OCI-LY3 (cell line): ENCODE measurements at regions not wholly inside any gene's neighbourhood (a gene's known extent, or its start where the extent isn't known, plus 50 kb on each side); places are given as distances from the start of the nearest gene placed in this dataset.
"Not testable (repeated sequence)": the region's sequence is repeated elsewhere in the genome, so short reads cannot be mapped to it uniquely, and the experiment has no call there.

ENCODE experiments used
- CTCF ChIP-seq: fragments of 200-600, 300-600 bp; sonication (generic); IDR thresholded peaks from 2 replicates; pipeline ENCODE4 v1.5.1; 2014; ENCODE audit warnings: antibody characterized with exemption, low read length, low read depth
- EZH2phosphoT487 ChIP-seq: fragments of 200-600 bp; shearing (Covaris generic); IDR thresholded peaks from 2 replicates; pipeline ENCODE4 v1.6.1; 2018; ENCODE audit warnings: antibody characterized with exemption, mixed run types, low read depth

GRCh38 chr14:56007491-56007890 is 110.7 kb upstream of the PELI2 start:
- TF ChIP-seq CTCF, EZH2phosphoT487: not testable (repeated sequence)
